ENCODE measurements at regions not wholly inside any gene's neighbourhood (a gene's known extent, or its start where the extent isn't known, plus 50 kb on each side); places are given as distances from the start of the nearest gene placed in this dataset.

- H3K4me3 ChIP-seq (ENCODE audit: insufficient read depth, low read length), result no peak overlapping the region
These were observed 66.0 kb upstream of the CCDC85A start for GRCh38 chr2:56117764-56118163.

GRCh38 chr2:56118474-56118873 lies 65.3 kb upstream of the CCDC85A start:
- Histone ChIP-seq H4K20me1 (ENCODE audit: insufficient read depth, low read length) (no peaks in the 10 kb centered on the region), H3K4me2 (ENCODE audit: insufficient read depth, low read length) (no peak overlapping the region), H3K4me3 (ENCODE audit: insufficient read depth, low read length) (no peak overlapping the region), H2AFZ (ENCODE audit: low read length) (no peak overlapping the region), H3K27me3 (ENCODE audit: insufficient read depth, low read length) (no peaks in the 10 kb centered on the region), H3K27ac (ENCODE audit: low read depth, low read length) (no peak overlapping the region), H3K4me1 (ENCODE audit: insufficient read depth, low read length) (no peaks in the 10 kb centered on the region), H3K79me2 (ENCODE audit: insufficient read depth, low read length) (no peaks in the 10 kb centered on the region), H3K9me3 (ENCODE audit: low read depth, low read length) (no peaks in the 10 kb centered on the region), H3K36me3 (ENCODE audit: insufficient read depth, low read length) (no peaks in the 10 kb centered on the region)
- TF ChIP-seq CTCF (IDR thresholded peaks at IDR 0.05; ENCODE audit: extremely low read depth, low read depth, low read length), result no peak
- DNase-seq (ENCODE audit: insufficient read length, low spot score, missing footprints), result peak; percentile 45

More at GRCh38 chr2:56117764-56118163, 66.0 kb upstream of the CCDC85A start:
- peak; percentile 9 for DNase-seq (ENCODE audit: insufficient read length, low spot score, missing footprints)
- H3K36me3 ChIP-seq (ENCODE audit: insufficient read depth, low read length), result no peaks in the 10 kb centered on the region
- no peaks in the 10 kb centered on the region for H3K9me3 ChIP-seq (ENCODE audit: low read depth, low read length)
- no peaks in the 10 kb centered on the region for H3K79me2 ChIP-seq (ENCODE audit: insufficient read depth, low read length)
- H3K4me2 ChIP-seq (ENCODE audit: insufficient read depth, low read length), result no peak overlapping the region
- TF ChIP-seq CTCF (IDR thresholded peaks at IDR 0.05; ENCODE audit: extremely low read depth, low read depth, low read length), result no peak
- H2AFZ ChIP-seq (ENCODE audit: low read length), result no peak overlapping the region
- H4K20me1 ChIP-seq (ENCODE audit: insufficient read depth, low read length), result no peaks in the 10 kb centered on the region
- H3K4me1 ChIP-seq (ENCODE audit: insufficient read depth, low read length), result no peaks in the 10 kb centered on the region
- H3K27me3 ChIP-seq (ENCODE audit: insufficient read depth, low read length), result no peaks in the 10 kb centered on the region
- no peak overlapping the region for H3K27ac ChIP-seq (ENCODE audit: low read depth, low read length)

GRCh38 chr2:56121995-56122394 lies 61.8 kb upstream of the CCDC85A start:
- Histone ChIP-seq H3K36me3 (ENCODE audit: insufficient read depth, low read length) (no peaks in the 10 kb centered on the region), H3K79me2 (ENCODE audit: insufficient read depth, low read length) (no peaks in the 10 kb centered on the region), H3K4me3 (ENCODE audit: insufficient read depth, low read length) (no peak overlapping the region), H3K9me3 (ENCODE audit: low read depth, low read length) (no peaks in the 10 kb centered on the region), H3K27ac (ENCODE audit: low read depth, low read length) (no peak overlapping the region), H3K27me3 (ENCODE audit: insufficient read depth, low read length) (peaks cover 5% of the 10 kb centered on the region), H2AFZ (ENCODE audit: low read length) (no peak overlapping the region), H3K4me1 (ENCODE audit: insufficient read depth, low read length) (no peaks in the 10 kb centered on the region), H4K20me1 (ENCODE audit: insufficient read depth, low read length) (no peaks in the 10 kb centered on the region), H3K4me2 (ENCODE audit: insufficient read depth, low read length) (no peak overlapping the region)
- TF ChIP-seq CTCF (IDR thresholded peaks at IDR 0.05; ENCODE audit: extremely low read depth, low read depth, low read length), result no peak
- peak; percentile 30 for DNase-seq (ENCODE audit: insufficient read length, low spot score, missing footprints)

GRCh38 chr2:56123538-56123937 lies 60.3 kb upstream of the CCDC85A start:
- no peak overlapping the region for H3K4me3 ChIP-seq (ENCODE audit: insufficient read depth, low read length)
- TF ChIP-seq CTCF (IDR thresholded peaks at IDR 0.05; ENCODE audit: extremely low read depth, low read depth, low read length), result no peak

More at GRCh38 chr2:56123538-56123937, 60.3 kb upstream of the CCDC85A start:
- H2AFZ ChIP-seq (ENCODE audit: low read length), result no peak overlapping the region
- DNase-seq (ENCODE audit: insufficient read length, low spot score, missing footprints), result no peak
- H3K27ac ChIP-seq (ENCODE audit: low read depth, low read length), result no peak overlapping the region
- H3K4me2 ChIP-seq (ENCODE audit: insufficient read depth, low read length), result no peak overlapping the region
- no peaks in the 10 kb centered on the region for H3K36me3 ChIP-seq (ENCODE audit: insufficient read depth, low read length)
- no peaks in the 10 kb centered on the region for H3K4me1 ChIP-seq (ENCODE audit: insufficient read depth, low read length)
- no peaks in the 10 kb centered on the region for H3K79me2 ChIP-seq (ENCODE audit: insufficient read depth, low read length)
- peaks cover 5% of the 10 kb centered on the region for H3K27me3 ChIP-seq (ENCODE audit: insufficient read depth, low read length)
- no peaks in the 10 kb centered on the region for H4K20me1 ChIP-seq (ENCODE audit: insufficient read depth, low read length)
- H3K9me3 ChIP-seq (ENCODE audit: low read depth, low read length), result no peaks in the 10 kb centered on the region

Measured in osteoblast (primary cell).